Keratinocyte (primary cell): ENCODE measurements at regions not wholly inside any gene's neighbourhood (a gene's known extent, or its start where the extent isn't known, plus 50 kb on each side); places are given as distances from the start of the nearest gene placed in this dataset.

ENCODE experiments used
- EZH2 ChIP-seq: IDR thresholded peaks from one replicate; pipeline ENCODE4 v1.6.1; 2012; ENCODE audit warnings: inconsistent platforms, mild to moderate bottlenecking, low read length, moderate library complexity
- TF ChIP-seq, protein P1 (sequence below), 3 experiments: IDR thresholded peaks in 1 of 3; conservative IDR thresholded peaks in 1 of 3; optimal IDR thresholded peaks in 1 of 3; 2 replicates in 2 of 3; 3 replicates in 1 of 3; pipeline versions ENCODE3 to v1.5.1; 2011; ENCODE audit warnings: low read length in 3 of 3, mild to moderate bottlenecking in 3 of 3, moderate library complexity in 2 of 3, control low read depth in 1 of 3, inconsistent platforms in 1 of 3; ENCODE audit not compliant: insufficient read depth in 2 of 3; ENCODE audit errors: extremely low read depth in 1 of 3

- TF ChIP-seq, protein P1, sequence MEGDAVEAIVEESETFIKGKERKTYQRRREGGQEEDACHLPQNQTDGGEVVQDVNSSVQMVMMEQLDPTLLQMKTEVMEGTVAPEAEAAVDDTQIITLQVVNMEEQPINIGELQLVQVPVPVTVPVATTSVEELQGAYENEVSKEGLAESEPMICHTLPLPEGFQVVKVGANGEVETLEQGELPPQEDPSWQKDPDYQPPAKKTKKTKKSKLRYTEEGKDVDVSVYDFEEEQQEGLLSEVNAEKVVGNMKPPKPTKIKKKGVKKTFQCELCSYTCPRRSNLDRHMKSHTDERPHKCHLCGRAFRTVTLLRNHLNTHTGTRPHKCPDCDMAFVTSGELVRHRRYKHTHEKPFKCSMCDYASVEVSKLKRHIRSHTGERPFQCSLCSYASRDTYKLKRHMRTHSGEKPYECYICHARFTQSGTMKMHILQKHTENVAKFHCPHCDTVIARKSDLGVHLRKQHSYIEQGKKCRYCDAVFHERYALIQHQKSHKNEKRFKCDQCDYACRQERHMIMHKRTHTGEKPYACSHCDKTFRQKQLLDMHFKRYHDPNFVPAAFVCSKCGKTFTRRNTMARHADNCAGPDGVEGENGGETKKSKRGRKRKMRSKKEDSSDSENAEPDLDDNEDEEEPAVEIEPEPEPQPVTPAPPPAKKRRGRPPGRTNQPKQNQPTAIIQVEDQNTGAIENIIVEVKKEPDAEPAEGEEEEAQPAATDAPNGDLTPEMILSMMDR (optimal IDR thresholded peaks at IDR 0.05 in 1 of 3, IDR thresholded peaks at IDR 0.05 in 1 of 3, conservative IDR thresholded peaks at IDR 0.05 in 1 of 3; ENCODE audit: extremely low read depth in 1 of 3, insufficient read depth in 2 of 3, low read length in 3 of 3): no peak
- TF ChIP-seq EZH2: no peak
Measured at GRCh38 chr7:67438913-67439505, 442.4 kb downstream of the TYW1 start.
